GM12878 (cell line): ENCODE measurements at regions not wholly inside any gene's neighbourhood (a gene's known extent, or its start where the extent isn't known, plus 50 kb on each side); places are given as distances from the start of the nearest gene placed in this dataset.

Experiments
- ATAC-seq: fragments of 200-7000 bp; cut with Tn5 transposase; 3 replicates; pipeline ENCODE4 v1.9.1; 2020; ENCODE audit warnings: mild to moderate bottlenecking, moderate library complexity
- BruUV-seq: library from RNA; stranded (reverse); fragments of 400-500 nt; replicated peaks from 2 replicates; lab custom pipeline; 2021; lab: Mats Ljungman, UMichigan
- CTCF ChIA-PET: fragments of 300-600 bp; sonication (Branson Sonifier 250); formaldehyde crosslinking; extraction: SDS; loops from one replicate; lab custom pipeline; 2021; ENCODE audit warnings: inconsistent platforms; lab: Yijun Ruan, JAX
- POLR2A ChIA-PET: fragments of 350-600 bp; formaldehyde crosslinking; extraction: SDS; loops from one replicate; lab custom pipeline; 2021; ENCODE audit warnings: inconsistent platforms; lab: Charles Lee
- RAD21 ChIA-PET: fragments of 300-600 bp; sonication (Branson Sonifier 250); formaldehyde crosslinking; loops from one replicate; lab custom pipeline; 2023; ENCODE audit warnings: antibody characterized with exemption; ENCODE audit not compliant: unreplicated experiment; lab: Charles Lee
- SMC1A ChIA-PET: fragments of 300-600 bp; sonication (Branson Sonifier 250); formaldehyde crosslinking; loops from one replicate; lab custom pipeline; 2023; ENCODE audit not compliant: unreplicated experiment, uncharacterized antibody; lab: Charles Lee
- DNase-seq: peaks from one replicate; pipeline ENCODE4 v3.0.0-alpha.2; 2011; ENCODE audit warnings: low read depth, low spot score
- FAIRE-seq: peaks from 3 replicates; lab custom pipeline; 2011; peaks lifted over from hg19 to GRCh38; lab: Jason Lieb, UNC
- H2AFZ ChIP-seq: 2 replicates; pipeline ENCODE4 v1.6.0; 2011; ENCODE audit warnings: low read depth, low read length, control low read depth; ENCODE audit not compliant: control insufficient read depth
- H3K27ac ChIP-seq: 2 replicates; pipeline ENCODE4 v1.5.1; 2011; ENCODE audit warnings: control low read depth; ENCODE audit not compliant: control insufficient read depth, insufficient read depth
- H3K27me3 ChIP-seq, 2 experiments: replicated peaks in 1 of 2; 2 replicates each; pipeline versions ENCODE4 v1.6.0 to v1.6.1; 2011; ENCODE audit warnings: low read length in 1 of 2; ENCODE audit not compliant: control insufficient read depth in 2 of 2, insufficient read depth in 2 of 2
- H3K36me3 ChIP-seq, 2 experiments: 2 replicates each; pipeline ENCODE4 v1.5.1; 2011; ENCODE audit warnings: low read length in 1 of 2; ENCODE audit not compliant: control insufficient read depth in 2 of 2, insufficient read depth in 2 of 2
- H3K4me1 ChIP-seq: 2 replicates; pipeline ENCODE4 v1.6.1; 2011; ENCODE audit warnings: mild to moderate bottlenecking, low read length, moderate library complexity, mixed read lengths; ENCODE audit not compliant: control insufficient read depth, insufficient read depth
- H3K4me2 ChIP-seq: 2 replicates; pipeline ENCODE4 v1.6.0; 2011; ENCODE audit warnings: control low read depth; ENCODE audit not compliant: control insufficient read depth, insufficient read depth
- H3K4me3 ChIP-seq: fragments of 200-600 bp; sonication (generic); 2 replicates; pipeline ENCODE4 v1.5.1; 2016
- H3K79me2 ChIP-seq: 2 replicates; pipeline ENCODE4 v1.6.0; 2011; ENCODE audit warnings: low read length; ENCODE audit not compliant: control insufficient read depth, insufficient read depth
- H3K9ac ChIP-seq: 2 replicates; pipeline ENCODE4 v1.8.0; 2011; ENCODE audit warnings: low read length, control low read depth, mixed read lengths; ENCODE audit not compliant: control insufficient read depth, insufficient read depth
- H3K9me3 ChIP-seq: replicated peaks from 3 replicates; pipeline ENCODE4 v1.5.1; 2011; ENCODE audit warnings: mild to moderate bottlenecking, low read length; ENCODE audit not compliant: control insufficient read depth, insufficient read depth
- H4K20me1 ChIP-seq: 2 replicates; pipeline ENCODE4 v1.6.0; 2011; ENCODE audit not compliant: control insufficient read depth, insufficient read depth
- BCLAF1 ChIP-seq: fragments of 450-650 bp; IDR thresholded peaks from 2 replicates; pipeline ENCODE4 v1.6.1; 2017; ENCODE audit warnings: antibody characterized with exemption, mild to moderate bottlenecking, moderate library complexity
- ELK1 ChIP-seq: IDR thresholded peaks from 2 replicates; pipeline ENCODE4 v1.6.1; 2012; ENCODE audit warnings: low read depth, low read length, improper control_type of control experiment
- NFYA ChIP-seq: IDR thresholded peaks from 2 replicates; pipeline ENCODE4 v1.6.1; 2011; ENCODE audit warnings: low read depth, mild to moderate bottlenecking, low read length, improper control_type of control experiment, borderline replicate concordance
- PAX5 ChIP-seq: IDR thresholded peaks from 2 replicates; pipeline ENCODE4 v1.6.1; 2011; ENCODE audit warnings: low read depth, low read length, borderline replicate concordance
- PRDM15 ChIP-seq: fragments of 450-650 bp; formaldehyde crosslinking; IDR thresholded peaks from 2 replicates; pipeline ENCODE4 v1.4.0; 2020; ENCODE audit warnings: mild to moderate bottlenecking, moderate library complexity
- RAD21 ChIP-seq: IDR thresholded peaks from 2 replicates; pipeline ENCODE4 v1.6.1; 2011; ENCODE audit warnings: mild to moderate bottlenecking, low read depth, low read length, moderate library complexity; ENCODE audit not compliant: insufficient read depth
- STAT3 ChIP-seq: IDR thresholded peaks from 2 replicates; pipeline ENCODE4 v1.6.1; 2011; ENCODE audit warnings: low read depth, low read length, improper control_type of control experiment
- ZNF592 ChIP-seq: fragments of 450-650 bp; IDR thresholded peaks from 2 replicates; pipeline ENCODE4 v1.6.1; 2017; ENCODE audit warnings: mild to moderate bottlenecking, moderate library complexity
- WGBS: methylation state at CpG from one replicate; pipeline ENCODE4 v1.1.6; 2016; ENCODE audit warnings: low lambda C conversion rate; ENCODE audit not compliant: insufficient replicate concordance, insufficient coverage; ENCODE audit errors: missing lambda C conversion rate; 5-methylcytosine and 5-hydroxymethylcytosine counted together
- in situ Hi-C: fragments of 300-500 bp; cut with MboI; formaldehyde crosslinking; loops from 9 replicates; pipeline ENCODE4 v1.14.3; 2018; ENCODE audit warnings: mixed read lengths
- intact Hi-C: fragments of 100-400 bp; cut with micrococcal nuclease; formaldehyde crosslinking; loops from one replicate; pipeline ENCODE4 v1.14.2; 2022; ENCODE audit not compliant: unreplicated experiment
- TF ChIP-seq, protein P1 (sequence below): fragments of 150-350 bp; IDR thresholded peaks from 2 replicates; pipeline ENCODE4 v1.6.1; 2014; ENCODE audit warnings: mild to moderate bottlenecking, low read depth, low read length

GRCh38 chr6:10101551-10102252, 313.2 kb downstream of the TFAP2A start:
- POLR2A ChIA-PET = no interaction called here
- SMC1A ChIA-PET = no interaction called here
- BruUV-seq = no TSS peak
- Histone ChIP-seq H3K4me1 (no peaks in the 10 kb centered on the region), H3K9me3 (no peaks in the 10 kb centered on the region), H4K20me1 (no peaks in the 10 kb centered on the region), H3K4me2 (no peak overlapping the region), H3K79me2 (no peaks in the 10 kb centered on the region), H3K27me3 (no peaks in the 10 kb centered on the region), H2AFZ (no peak overlapping the region), H3K4me3 (no peak overlapping the region), H3K36me3 (no peaks in the 10 kb centered on the region), H3K9ac (no peak overlapping the region), H3K27ac (no peak overlapping the region)
- CTCF ChIA-PET = no interaction called here
- in situ Hi-C loops (no loop called here), intact Hi-C loops (no loop called here)
- DNase-seq (no peak), ATAC-seq (no peak), FAIRE-seq (no peak)
- WGBS = 15% methylated on average over 4 of the region's 4 CpGs
- RAD21 ChIA-PET = no interaction called here
- no peak for TF ChIP-seq ELK1
- no peak for TF ChIP-seq PAX5
- TF ChIP-seq STAT3 = no peak
- no peak for TF ChIP-seq PRDM15 (CRISPR knock-in tag)
- TF ChIP-seq BCLAF1 = no peak
- TF ChIP-seq ZNF592 = no peak
- no peak for TF ChIP-seq RAD21
- no peak for TF ChIP-seq NFYA
- TF ChIP-seq, protein P1, sequence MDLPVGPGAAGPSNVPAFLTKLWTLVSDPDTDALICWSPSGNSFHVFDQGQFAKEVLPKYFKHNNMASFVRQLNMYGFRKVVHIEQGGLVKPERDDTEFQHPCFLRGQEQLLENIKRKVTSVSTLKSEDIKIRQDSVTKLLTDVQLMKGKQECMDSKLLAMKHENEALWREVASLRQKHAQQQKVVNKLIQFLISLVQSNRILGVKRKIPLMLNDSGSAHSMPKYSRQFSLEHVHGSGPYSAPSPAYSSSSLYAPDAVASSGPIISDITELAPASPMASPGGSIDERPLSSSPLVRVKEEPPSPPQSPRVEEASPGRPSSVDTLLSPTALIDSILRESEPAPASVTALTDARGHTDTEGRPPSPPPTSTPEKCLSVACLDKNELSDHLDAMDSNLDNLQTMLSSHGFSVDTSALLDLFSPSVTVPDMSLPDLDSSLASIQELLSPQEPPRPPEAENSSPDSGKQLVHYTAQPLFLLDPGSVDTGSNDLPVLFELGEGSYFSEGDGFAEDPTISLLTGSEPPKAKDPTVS = no peak
